ENCODE measurements at regions not wholly inside any gene's neighbourhood (a gene's known extent, or its start where the extent isn't known, plus 50 kb on each side); places are given as distances from the start of the nearest gene placed in this dataset.
A peak's percentile ranks its signal among the peaks of the same experiment; 100 is the strongest.

DNA sequence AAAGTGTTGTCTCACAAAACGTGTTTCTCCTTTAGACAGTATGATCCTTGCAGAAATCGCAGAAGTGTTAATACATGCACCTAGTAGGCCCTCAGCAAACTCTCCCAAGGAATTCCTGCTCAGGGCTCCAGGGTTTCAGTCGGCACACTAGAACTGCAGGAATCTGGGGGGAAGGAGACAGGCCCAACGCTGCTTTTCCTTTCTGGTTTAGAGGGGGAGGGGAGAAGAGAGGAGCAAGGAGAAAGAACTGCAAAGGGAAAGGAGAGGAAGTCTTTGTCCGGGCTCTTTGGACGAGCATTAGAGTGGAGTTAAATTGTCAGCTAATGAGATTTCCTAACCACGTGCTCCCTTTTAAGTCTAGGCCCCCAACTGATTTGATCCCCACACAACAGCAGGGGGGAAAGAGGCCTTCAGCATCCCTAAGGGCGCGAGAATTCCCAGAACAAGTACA, 103.7 kb upstream of the SOD1 start:
- no peak overlapping the region for H3K27ac ChIP-seq (ENCODE audit: insufficient read length, low read depth, low read length)
- DNase-seq, result peak; percentile 63
- no peak overlapping the region for H4K91ac ChIP-seq (ENCODE audit: insufficient read length, low read depth, low read length)
- H2BK5ac ChIP-seq (ENCODE audit: insufficient read length, low read length), result no peak overlapping the region
- peaks cover 0 to 8% (median 0%) of the 10 kb centered on the region in 3 experiments; a peak in 4 of 7 replicates for H3K36me3 Mint-ChIP-seq (ENCODE audit: insufficient read depth in 1 of 3, low read depth in 3 of 3)
- no peaks in the 10 kb centered on the region; the same call in 1 of the 2 replicates for H3K79me2 ChIP-seq (ENCODE audit: insufficient read depth, low read length)
- H4K20me1 ChIP-seq (ENCODE audit: control insufficient read depth, insufficient read depth, insufficient read length), result no peaks in the 10 kb centered on the region
- H3K23ac ChIP-seq (ENCODE audit: insufficient read length, low read depth, low read length), result no peak overlapping the region
- peak overlapping the region; percentile 2 for H3K18ac ChIP-seq (ENCODE audit: insufficient read length, low read depth, low read length)
- no peak overlapping the region for H2AK5ac ChIP-seq (ENCODE audit: insufficient read length, low read length)
- no peak overlapping the region for H4K5ac ChIP-seq (ENCODE audit: insufficient read length, low read depth, low read length)
- H3K4ac ChIP-seq (ENCODE audit: low read depth, low read length), result no peak overlapping the region
- no peak overlapping the region for H2BK12ac ChIP-seq (ENCODE audit: insufficient read length, low read depth, low read length)
- H3K23me2 ChIP-seq (ENCODE audit: insufficient read length, low read depth, low read length, poor library complexity, severe bottlenecking), result peaks cover 17% of the 10 kb centered on the region
- H3K79me1 ChIP-seq (ENCODE audit: insufficient read depth, low read depth, low read length, poor library complexity, severe bottlenecking), result no peaks in the 10 kb centered on the region
- H4K8ac ChIP-seq (replicated peaks; ENCODE audit: insufficient read length, low read depth, low read length), result no peak overlapping the region
- H3K9ac ChIP-seq (ENCODE audit: extremely low read depth, insufficient read length, low read length), result peak overlapping the region; percentile 4
- no peaks in the 10 kb centered on the region for H3K9me3 ChIP-seq (ENCODE audit: control insufficient read depth, low read depth, low read length)
- peak overlapping the region; percentile 55 to 89 for H3K4me3 Mint-ChIP-seq
- no peak overlapping the region for H3T11ph ChIP-seq (ENCODE audit: low read length)
- peaks cover 18% of the 10 kb centered on the region; the same call in 1 of the 2 replicates for H3K4me1 ChIP-seq (ENCODE audit: insufficient read depth, low read length)
- peak overlapping the region; percentile 5 for H3K4me2 ChIP-seq (ENCODE audit: insufficient read depth, insufficient read length, low read length)
- no peak overlapping the region for H2BK15ac ChIP-seq (ENCODE audit: low read depth, low read length)
- TF ChIP-seq, protein P1, sequence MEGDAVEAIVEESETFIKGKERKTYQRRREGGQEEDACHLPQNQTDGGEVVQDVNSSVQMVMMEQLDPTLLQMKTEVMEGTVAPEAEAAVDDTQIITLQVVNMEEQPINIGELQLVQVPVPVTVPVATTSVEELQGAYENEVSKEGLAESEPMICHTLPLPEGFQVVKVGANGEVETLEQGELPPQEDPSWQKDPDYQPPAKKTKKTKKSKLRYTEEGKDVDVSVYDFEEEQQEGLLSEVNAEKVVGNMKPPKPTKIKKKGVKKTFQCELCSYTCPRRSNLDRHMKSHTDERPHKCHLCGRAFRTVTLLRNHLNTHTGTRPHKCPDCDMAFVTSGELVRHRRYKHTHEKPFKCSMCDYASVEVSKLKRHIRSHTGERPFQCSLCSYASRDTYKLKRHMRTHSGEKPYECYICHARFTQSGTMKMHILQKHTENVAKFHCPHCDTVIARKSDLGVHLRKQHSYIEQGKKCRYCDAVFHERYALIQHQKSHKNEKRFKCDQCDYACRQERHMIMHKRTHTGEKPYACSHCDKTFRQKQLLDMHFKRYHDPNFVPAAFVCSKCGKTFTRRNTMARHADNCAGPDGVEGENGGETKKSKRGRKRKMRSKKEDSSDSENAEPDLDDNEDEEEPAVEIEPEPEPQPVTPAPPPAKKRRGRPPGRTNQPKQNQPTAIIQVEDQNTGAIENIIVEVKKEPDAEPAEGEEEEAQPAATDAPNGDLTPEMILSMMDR (conservative IDR thresholded peaks at IDR 0.05), result no peak
- no peak overlapping the region for H3K56ac ChIP-seq (ENCODE audit: insufficient read length, low read depth, low read length)
- no peak overlapping the region for H2BK120ac ChIP-seq (ENCODE audit: low read depth, low read length, poor library complexity, severe bottlenecking)
- peaks cover 57 to 62% of the 10 kb centered on the region in 2 experiments for H3K4me1 Mint-ChIP-seq
- no peak overlapping the region for H2AFZ ChIP-seq (ENCODE audit: low read length)
- WGBS (ENCODE audit: extremely low coverage, insufficient read length, low lambda C conversion rate), result no CpG with 5 or more reads among the region's 9 CpGs
- no peaks in the 10 kb centered on the region; a peak in 1 of 5 replicates for H3K9me3 Mint-ChIP-seq
- H3K14ac ChIP-seq (ENCODE audit: insufficient read depth, low read length), result peak overlapping the region; percentile 6; the same call in 1 of the 2 replicates
- H3K27me3 Mint-ChIP-seq (ENCODE audit: low read depth), result peaks cover 32% of the 10 kb centered on the region
- H3K27ac Mint-ChIP-seq, result peak overlapping the region; percentile 89 to 98 (median 91)
- no peak overlapping the region for H2BK20ac ChIP-seq (ENCODE audit: low read depth, low read length, poor library complexity, severe bottlenecking)
- no peaks in the 10 kb centered on the region; the same call in 1 of the 2 replicates for H3K27me3 ChIP-seq (ENCODE audit: insufficient read depth, low read length)
